ENCODE measurements at regions not wholly inside any gene's neighbourhood (a gene's known extent, or its start where the extent isn't known, plus 50 kb on each side); places are given as distances from the start of the nearest gene placed in this dataset.

GRCh38 chr6:26302941-26303559 lies 61.9 kb upstream of the BTN3A2 start:
- DNase-seq (ENCODE audit: low spot score): no peak
- no peak for TF ChIP-seq CTCF (IDR thresholded peaks at IDR 0.05)
- H3K36me3 Mint-ChIP-seq (ENCODE audit: low read depth): no peaks in the 10 kb centered on the region
- no peak overlapping the region for H3K27ac Mint-ChIP-seq (ENCODE audit: unreplicated experiment)
- no peak overlapping the region for H3K4me3 Mint-ChIP-seq (ENCODE audit: unreplicated experiment)
- H3K4me1 Mint-ChIP-seq (ENCODE audit: low read depth): peaks cover 17% of the 10 kb centered on the region
- H3K9me3 Mint-ChIP-seq (ENCODE audit: low read depth): no peaks in the 10 kb centered on the region
- H3K27me3 Mint-ChIP-seq (ENCODE audit: low read depth): no peaks in the 10 kb centered on the region

- H3K9me3 Mint-ChIP-seq (ENCODE audit: low read depth): no peaks in the 10 kb centered on the region
- peak overlapping the region; percentile 89 for H3K27ac Mint-ChIP-seq (ENCODE audit: unreplicated experiment)
- TF ChIP-seq CTCF (IDR thresholded peaks at IDR 0.05): no peak
- no peaks in the 10 kb centered on the region for H3K36me3 Mint-ChIP-seq (ENCODE audit: low read depth)
- peak overlapping the region; percentile 69 for H3K4me3 Mint-ChIP-seq (ENCODE audit: unreplicated experiment)
- H3K27me3 Mint-ChIP-seq (ENCODE audit: low read depth): no peaks in the 10 kb centered on the region
- H3K4me1 Mint-ChIP-seq (ENCODE audit: low read depth): peaks cover 17% of the 10 kb centered on the region
- no peak for DNase-seq (ENCODE audit: low spot score)
These were observed 60.7 kb upstream of the BTN3A2 start for GRCh38 chr6:26304213-26304796.

- H3K36me3 Mint-ChIP-seq (ENCODE audit: low read depth): no peaks in the 10 kb centered on the region
- H3K27me3 Mint-ChIP-seq (ENCODE audit: low read depth): no peaks in the 10 kb centered on the region
- TF ChIP-seq CTCF (IDR thresholded peaks at IDR 0.05): no peak
- peak overlapping the region; percentile 69 for H3K4me3 Mint-ChIP-seq (ENCODE audit: unreplicated experiment)
- peaks cover 23% of the 10 kb centered on the region for H3K4me1 Mint-ChIP-seq (ENCODE audit: low read depth)
- H3K9me3 Mint-ChIP-seq (ENCODE audit: low read depth): no peaks in the 10 kb centered on the region
- peak overlapping the region; percentile 89 for H3K27ac Mint-ChIP-seq (ENCODE audit: unreplicated experiment)
- no peak for DNase-seq (ENCODE audit: low spot score)
These were observed 60.0 kb upstream of the BTN3A2 start for GRCh38 chr6:26304797-26305640.

- peak overlapping the region; percentile 89 for H3K27ac Mint-ChIP-seq (ENCODE audit: unreplicated experiment)
- H3K4me3 Mint-ChIP-seq (ENCODE audit: unreplicated experiment): peak overlapping the region; percentile 69
- no peaks in the 10 kb centered on the region for H3K36me3 Mint-ChIP-seq (ENCODE audit: low read depth)
- no peaks in the 10 kb centered on the region for H3K9me3 Mint-ChIP-seq (ENCODE audit: low read depth)
- no peaks in the 10 kb centered on the region for H3K27me3 Mint-ChIP-seq (ENCODE audit: low read depth)
- peaks cover 29% of the 10 kb centered on the region for H3K4me1 Mint-ChIP-seq (ENCODE audit: low read depth)
- no peak for TF ChIP-seq CTCF (IDR thresholded peaks at IDR 0.05)
- DNase-seq (ENCODE audit: low spot score): no peak
These were observed 59.4 kb upstream of the BTN3A2 start for GRCh38 chr6:26305641-26305969.

GRCh38 chr6:26306232-26306631 lies 58.8 kb upstream of the BTN3A2 start:
- no peak overlapping the region for H3K27ac Mint-ChIP-seq (ENCODE audit: unreplicated experiment)
- H3K27me3 Mint-ChIP-seq (ENCODE audit: low read depth): no peaks in the 10 kb centered on the region
- H3K36me3 Mint-ChIP-seq (ENCODE audit: low read depth): no peaks in the 10 kb centered on the region
- H3K4me1 Mint-ChIP-seq (ENCODE audit: low read depth): peaks cover 30% of the 10 kb centered on the region
- no peak for TF ChIP-seq CTCF (IDR thresholded peaks at IDR 0.05)
- H3K9me3 Mint-ChIP-seq (ENCODE audit: low read depth): no peaks in the 10 kb centered on the region
- no peak for DNase-seq (ENCODE audit: low spot score)
- H3K4me3 Mint-ChIP-seq (ENCODE audit: unreplicated experiment): no peak overlapping the region
